ENCODE measurements at regions not wholly inside any gene's neighbourhood (a gene's known extent, or its start where the extent isn't known, plus 50 kb on each side); places are given as distances from the start of the nearest gene placed in this dataset.

- Histone ChIP-seq H2AFZ (ENCODE audit: low read length, unreplicated experiment) (no peak overlapping the region), H3K27ac (ENCODE audit: low read depth, low read length) (no peak overlapping the region)
Observed at GRCh38 chr18:68447286-68447685, 267.6 kb downstream of the TMX3 start.

GRCh38 chr18:68445668-68446426, 269.1 kb downstream of the TMX3 start:
- Histone ChIP-seq H3K79me2 (ENCODE audit: control insufficient read depth, insufficient read depth, low read length, unreplicated experiment) (no peaks in the 10 kb centered on the region), H3K27ac (ENCODE audit: low read depth, low read length) (no peak overlapping the region), H2AFZ (ENCODE audit: low read length, unreplicated experiment) (no peak overlapping the region), H3K4me3 (ENCODE audit: low read depth, low read length) (no peak overlapping the region), H3K27me3 (ENCODE audit: insufficient read depth, low read length) (no peaks in the 10 kb centered on the region), H3K4me1 (ENCODE audit: control insufficient read depth, insufficient read depth, low read length, unreplicated experiment) (no peaks in the 10 kb centered on the region), H3K36me3 (ENCODE audit: insufficient read depth, low read length) (no peaks in the 10 kb centered on the region)

More at GRCh38 chr18:68447286-68447685, 267.6 kb downstream of the TMX3 start:
- Histone ChIP-seq H3K36me3 (ENCODE audit: insufficient read depth, low read length) (no peaks in the 10 kb centered on the region), H3K4me3 (ENCODE audit: low read depth, low read length) (no peak overlapping the region), H3K4me1 (ENCODE audit: control insufficient read depth, insufficient read depth, low read length, unreplicated experiment) (no peaks in the 10 kb centered on the region), H3K27me3 (ENCODE audit: insufficient read depth, low read length) (no peaks in the 10 kb centered on the region), H3K79me2 (ENCODE audit: control insufficient read depth, insufficient read depth, low read length, unreplicated experiment) (no peaks in the 10 kb centered on the region)

GRCh38 chr18:68445136-68445535, 269.8 kb downstream of the TMX3 start:
- no peak overlapping the region for H2AFZ ChIP-seq (ENCODE audit: low read length, unreplicated experiment)
- H3K27me3 ChIP-seq (ENCODE audit: insufficient read depth, low read length): no peaks in the 10 kb centered on the region
- no peak overlapping the region for H3K4me3 ChIP-seq (ENCODE audit: low read depth, low read length)
- H3K4me1 ChIP-seq (ENCODE audit: control insufficient read depth, insufficient read depth, low read length, unreplicated experiment): no peaks in the 10 kb centered on the region
- H3K36me3 ChIP-seq (ENCODE audit: insufficient read depth, low read length): no peaks in the 10 kb centered on the region
- no peaks in the 10 kb centered on the region for H3K79me2 ChIP-seq (ENCODE audit: control insufficient read depth, insufficient read depth, low read length, unreplicated experiment)
- no peak overlapping the region for H3K27ac ChIP-seq (ENCODE audit: low read depth, low read length)

- Histone ChIP-seq H3K4me1 (ENCODE audit: control insufficient read depth, insufficient read depth, low read length, unreplicated experiment) (peaks cover 13% of the 10 kb centered on the region), H2AFZ (ENCODE audit: low read length, unreplicated experiment) (no peak overlapping the region), H3K4me3 (ENCODE audit: low read depth, low read length) (no peak overlapping the region), H3K27me3 (ENCODE audit: insufficient read depth, low read length) (no peaks in the 10 kb centered on the region), H3K36me3 (ENCODE audit: insufficient read depth, low read length) (no peaks in the 10 kb centered on the region), H3K79me2 (ENCODE audit: control insufficient read depth, insufficient read depth, low read length, unreplicated experiment) (no peaks in the 10 kb centered on the region), H3K27ac (ENCODE audit: low read depth, low read length) (no peak overlapping the region)
Observed at GRCh38 chr18:68441241-68441640, 273.7 kb downstream of the TMX3 start.

GRCh38 chr18:68440433-68440832, 274.5 kb downstream of the TMX3 start:
- Histone ChIP-seq H3K4me1 (ENCODE audit: control insufficient read depth, insufficient read depth, low read length, unreplicated experiment) (peaks cover 13% of the 10 kb centered on the region), H3K27me3 (ENCODE audit: insufficient read depth, low read length) (no peaks in the 10 kb centered on the region), H3K79me2 (ENCODE audit: control insufficient read depth, insufficient read depth, low read length, unreplicated experiment) (no peaks in the 10 kb centered on the region), H2AFZ (ENCODE audit: low read length, unreplicated experiment) (no peak overlapping the region), H3K4me3 (ENCODE audit: low read depth, low read length) (no peak overlapping the region), H3K27ac (ENCODE audit: low read depth, low read length) (no peak overlapping the region), H3K36me3 (ENCODE audit: insufficient read depth, low read length) (no peaks in the 10 kb centered on the region)

GRCh38 chr18:68439642-68440041, 275.3 kb downstream of the TMX3 start:
- H3K4me3 ChIP-seq (ENCODE audit: low read depth, low read length): no peak overlapping the region
- no peak overlapping the region for H3K27ac ChIP-seq (ENCODE audit: low read depth, low read length)
- H2AFZ ChIP-seq (ENCODE audit: low read length, unreplicated experiment): no peak overlapping the region

GRCh38 chr18:68438983-68439382, 275.9 kb downstream of the TMX3 start:
- H3K36me3 ChIP-seq (ENCODE audit: insufficient read depth, low read length): no peaks in the 10 kb centered on the region
- H2AFZ ChIP-seq (ENCODE audit: low read length, unreplicated experiment): peak overlapping the region; percentile 31
- peak overlapping the region; percentile 18 for H3K27ac ChIP-seq (ENCODE audit: low read depth, low read length)
- H3K79me2 ChIP-seq (ENCODE audit: control insufficient read depth, insufficient read depth, low read length, unreplicated experiment): no peaks in the 10 kb centered on the region
- H3K4me1 ChIP-seq (ENCODE audit: control insufficient read depth, insufficient read depth, low read length, unreplicated experiment): peaks cover 19% of the 10 kb centered on the region
- H3K4me3 ChIP-seq (ENCODE audit: low read depth, low read length): no peak overlapping the region
- no peaks in the 10 kb centered on the region for H3K27me3 ChIP-seq (ENCODE audit: insufficient read depth, low read length)

More at GRCh38 chr18:68439642-68440041, 275.3 kb downstream of the TMX3 start:
- no peaks in the 10 kb centered on the region for H3K36me3 ChIP-seq (ENCODE audit: insufficient read depth, low read length)
- H3K79me2 ChIP-seq (ENCODE audit: control insufficient read depth, insufficient read depth, low read length, unreplicated experiment): no peaks in the 10 kb centered on the region
- peaks cover 17% of the 10 kb centered on the region for H3K4me1 ChIP-seq (ENCODE audit: control insufficient read depth, insufficient read depth, low read length, unreplicated experiment)
- no peaks in the 10 kb centered on the region for H3K27me3 ChIP-seq (ENCODE audit: insufficient read depth, low read length)

- H2AFZ ChIP-seq (ENCODE audit: low read length, unreplicated experiment): peak overlapping the region; percentile 31
- H3K4me1 ChIP-seq (ENCODE audit: control insufficient read depth, insufficient read depth, low read length, unreplicated experiment): peaks cover 19% of the 10 kb centered on the region
- H3K4me3 ChIP-seq (ENCODE audit: low read depth, low read length): no peak overlapping the region
- no peaks in the 10 kb centered on the region for H3K36me3 ChIP-seq (ENCODE audit: insufficient read depth, low read length)
- no peaks in the 10 kb centered on the region for H3K27me3 ChIP-seq (ENCODE audit: insufficient read depth, low read length)
- no peaks in the 10 kb centered on the region for H3K79me2 ChIP-seq (ENCODE audit: control insufficient read depth, insufficient read depth, low read length, unreplicated experiment)
- H3K27ac ChIP-seq (ENCODE audit: low read depth, low read length): peak overlapping the region; percentile 18
Observed at GRCh38 chr18:68438536-68438935, 276.4 kb downstream of the TMX3 start.

GRCh38 chr18:68436485-68436884, 278.4 kb downstream of the TMX3 start:
- Histone ChIP-seq H2AFZ (ENCODE audit: low read length, unreplicated experiment) (no peak overlapping the region), H3K27ac (ENCODE audit: low read depth, low read length) (peak overlapping the region; percentile 73), H3K4me1 (ENCODE audit: control insufficient read depth, insufficient read depth, low read length, unreplicated experiment) (peaks cover 19% of the 10 kb centered on the region)

GRCh38 chr18:68435581-68435980, 279.3 kb downstream of the TMX3 start:
- Histone ChIP-seq H2AFZ (ENCODE audit: low read length, unreplicated experiment) (no peak overlapping the region), H3K4me1 (ENCODE audit: control insufficient read depth, insufficient read depth, low read length, unreplicated experiment) (peaks cover 26% of the 10 kb centered on the region), H3K27ac (ENCODE audit: low read depth, low read length) (peak overlapping the region; percentile 73; the same call in 1 of the 2 replicates)

More at GRCh38 chr18:68436485-68436884, 278.4 kb downstream of the TMX3 start:
- no peaks in the 10 kb centered on the region for H3K79me2 ChIP-seq (ENCODE audit: control insufficient read depth, insufficient read depth, low read length, unreplicated experiment)
- H3K4me3 ChIP-seq (ENCODE audit: low read depth, low read length): no peak overlapping the region
- no peaks in the 10 kb centered on the region for H3K36me3 ChIP-seq (ENCODE audit: insufficient read depth, low read length)
- H3K27me3 ChIP-seq (ENCODE audit: insufficient read depth, low read length): no peaks in the 10 kb centered on the region

GRCh38 chr18:68431922-68432198, 283.0 kb downstream of the TMX3 start:
- peaks cover 45% of the 10 kb centered on the region for H3K4me1 ChIP-seq (ENCODE audit: control insufficient read depth, insufficient read depth, low read length, unreplicated experiment)
- no peak overlapping the region for H3K4me3 ChIP-seq (ENCODE audit: low read depth, low read length)
- H3K27me3 ChIP-seq (ENCODE audit: insufficient read depth, low read length): no peaks in the 10 kb centered on the region
- H3K36me3 ChIP-seq (ENCODE audit: insufficient read depth, low read length): no peaks in the 10 kb centered on the region
- H3K79me2 ChIP-seq (ENCODE audit: control insufficient read depth, insufficient read depth, low read length, unreplicated experiment): no peaks in the 10 kb centered on the region
- no peak overlapping the region for H3K27ac ChIP-seq (ENCODE audit: low read depth, low read length)
- no peak overlapping the region for H2AFZ ChIP-seq (ENCODE audit: low read length, unreplicated experiment)

More at GRCh38 chr18:68435581-68435980, 279.3 kb downstream of the TMX3 start:
- Histone ChIP-seq H3K4me3 (ENCODE audit: low read depth, low read length) (no peak overlapping the region), H3K27me3 (ENCODE audit: insufficient read depth, low read length) (no peaks in the 10 kb centered on the region), H3K79me2 (ENCODE audit: control insufficient read depth, insufficient read depth, low read length, unreplicated experiment) (no peaks in the 10 kb centered on the region), H3K36me3 (ENCODE audit: insufficient read depth, low read length) (no peaks in the 10 kb centered on the region)
